SK-N-SH (cell line): ENCODE measurements at regions not wholly inside any gene's neighbourhood (a gene's known extent, or its start where the extent isn't known, plus 50 kb on each side); places are given as distances from the start of the nearest gene placed in this dataset.

Experiments
- CTCF ChIA-PET: fragments of 300-600, 350-600 bp; formaldehyde crosslinking; extraction: SDS; loops from one replicate; lab custom pipeline; 2021; lab: Yijun Ruan, JAX
- POLR2A ChIA-PET: fragments of 350-600 bp; sonication (Branson Sonifier 250); formaldehyde crosslinking; extraction: SDS; loops from one replicate; lab custom pipeline; 2020; ENCODE audit warnings: antibody characterized with exemption, inconsistent platforms; lab: Yijun Ruan, JAX
- DNase-seq: peaks from one replicate; pipeline ENCODE4 v3.0.0; 2012
- H2AFZ ChIP-seq: fragments of 200-600 bp; sonication (generic); 2 replicates; pipeline ENCODE4 v1.8.1; 2016; ENCODE audit warnings: antibody characterized with exemption, mild to moderate bottlenecking, low read depth
- H3F3A ChIP-seq: fragments of 200-600 bp; sonication (generic); replicated peaks from 2 replicates; pipeline ENCODE3; 2016; ENCODE audit warnings: antibody characterized with exemption, mild to moderate bottlenecking; ENCODE audit not compliant: insufficient read depth
- H3K27ac ChIP-seq, 2 experiments: fragments of 200-500 bp in 1 of 2; fragments of 200-600 bp in 1 of 2; sonication (Bioruptor generic) in 1 of 2; sonication (generic), shearing (Covaris generic) in 1 of 2; 2 replicates each; pipeline versions ENCODE4 v1.5.1 to v1.6.1; 2014 to 2016; ENCODE audit warnings: low read depth in 2 of 2, inconsistent platforms in 1 of 2, low read length in 1 of 2, mild to moderate bottlenecking in 1 of 2, mixed read lengths in 1 of 2
- H3K27me3 ChIP-seq: fragments of 200-600 bp; sonication (generic), shearing (Covaris generic); 2 replicates; pipeline ENCODE4 v1.6.1; 2016; ENCODE audit warnings: mixed run types; ENCODE audit not compliant: insufficient read depth
- H3K36me3 ChIP-seq, 2 experiments: fragments of 200-500 bp in 1 of 2; fragments of 200-600 bp in 1 of 2; sonication (Bioruptor generic) in 1 of 2; sonication (generic) in 1 of 2; replicated peaks in 1 of 2; 2 replicates each; pipeline versions ENCODE3 to v1.5.1; 2014 to 2016; ENCODE audit warnings: low read length in 1 of 2, mild to moderate bottlenecking in 1 of 2; ENCODE audit not compliant: insufficient read depth in 2 of 2, control insufficient read depth in 1 of 2
- H3K4me1 ChIP-seq, 2 experiments: fragments of 200-500 bp in 1 of 2; fragments of 200-600 bp in 1 of 2; sonication (Bioruptor generic) in 1 of 2; sonication (generic), shearing (Covaris generic) in 1 of 2; 2 replicates each; pipeline versions ENCODE4 v1.5.1 to v1.6.1; 2014 to 2016; ENCODE audit warnings: low read depth in 1 of 2, low read length in 1 of 2, mixed run types in 1 of 2; ENCODE audit not compliant: insufficient read depth in 2 of 2, control insufficient read depth in 1 of 2
- H3K4me2 ChIP-seq: fragments of 200-600 bp; sonication (generic), shearing (Covaris generic); 2 replicates; pipeline ENCODE4 v1.6.1; 2017; ENCODE audit warnings: mixed run types
- H3K4me3 ChIP-seq, 2 experiments: fragments of 200-500 bp in 1 of 2; fragments of 200-600 bp in 1 of 2; sonication (Bioruptor generic) in 1 of 2; sonication (generic), shearing (Covaris generic) in 1 of 2; 2 replicates each; pipeline versions ENCODE4 v1.5.1 to v1.8.1; 2014 to 2016; ENCODE audit warnings: low read depth in 2 of 2, inconsistent platforms in 1 of 2, low read length in 1 of 2, mild to moderate bottlenecking in 1 of 2, mixed read lengths in 1 of 2, moderate library complexity in 1 of 2
- H3K79me2 ChIP-seq: fragments of 200-600 bp; sonication (generic); 2 replicates; pipeline ENCODE4 v1.8.1; 2017; ENCODE audit warnings: mild to moderate bottlenecking; ENCODE audit not compliant: insufficient read depth
- H3K9ac ChIP-seq: fragments of 200-600 bp; sonication (generic); 2 replicates; pipeline ENCODE4 v1.6.1; 2017; ENCODE audit warnings: mixed run types
- H3K9me2 ChIP-seq: fragments of 200-600 bp; sonication (generic); 2 replicates; pipeline ENCODE4 v1.6.1; 2017; ENCODE audit warnings: mixed run types
- H3K9me3 ChIP-seq: fragments of 200-600 bp; sonication (generic); 2 replicates; pipeline ENCODE4 v1.6.1; 2017; ENCODE audit warnings: mixed run types, mild to moderate bottlenecking, moderate library complexity
- H4K20me1 ChIP-seq: fragments of 200-600 bp; sonication (generic); 2 replicates; pipeline ENCODE4 v1.6.1; 2017; ENCODE audit warnings: mild to moderate bottlenecking, mixed run types; ENCODE audit not compliant: insufficient read depth
- CHD2 ChIP-seq: fragments of 150-350 bp; IDR thresholded peaks from 2 replicates; pipeline ENCODE4 v1.6.1; 2018; ENCODE audit warnings: low read length; ENCODE audit not compliant: partially characterized antibody
- ELF1 ChIP-seq: IDR thresholded peaks from 2 replicates; pipeline ENCODE4 v1.4.0; 2012
- EP300 ChIP-seq, 2 experiments: IDR thresholded peaks; 2 replicates each; pipeline versions ENCODE4 v1.4.0 to v1.6.1; 2012; ENCODE audit warnings: borderline replicate concordance in 1 of 2, low read depth in 1 of 2, low read length in 1 of 2
- EZH2phosphoT487 ChIP-seq: fragments of 200-600 bp; sonication (generic); IDR thresholded peaks from 2 replicates; pipeline ENCODE4 v1.6.1; 2017; ENCODE audit warnings: low read depth, mixed run types, mild to moderate bottlenecking, antibody characterized with exemption, moderate library complexity, borderline replicate concordance
- FOSL2 ChIP-seq: IDR thresholded peaks from 2 replicates; pipeline ENCODE4 v1.4.0; 2012; ENCODE audit warnings: low read depth, mild to moderate bottlenecking, moderate library complexity, borderline replicate concordance
- GABPA ChIP-seq: IDR thresholded peaks from 2 replicates; pipeline ENCODE4 v1.4.0; 2012; ENCODE audit warnings: low read depth, mild to moderate bottlenecking
- GATA2 ChIP-seq: sonication (generic); formaldehyde crosslinking; IDR thresholded peaks from 2 replicates; pipeline ENCODE4 v1.5.0; 2020; ENCODE audit warnings: mild to moderate bottlenecking, missing genetic modification reagents
- JUND ChIP-seq: IDR thresholded peaks from 2 replicates; pipeline ENCODE4 v1.4.0; 2012
- MXI1 ChIP-seq: IDR thresholded peaks from 2 replicates; pipeline ENCODE4 v1.6.1; 2012; ENCODE audit warnings: mild to moderate bottlenecking, low read depth, low read length, improper control_type of control experiment
- POLR2AphosphoS5 ChIP-seq: IDR thresholded peaks from 2 replicates; pipeline ENCODE4 v1.6.1; 2012; ENCODE audit warnings: low read depth, low read length
- RAD21 ChIP-seq: IDR thresholded peaks from 2 replicates; pipeline ENCODE4 v1.6.1; 2012; ENCODE audit warnings: mild to moderate bottlenecking, low read length
- RXRA ChIP-seq: IDR thresholded peaks from 2 replicates; pipeline ENCODE4 v1.4.0; 2012; ENCODE audit warnings: low read depth, mild to moderate bottlenecking, borderline replicate concordance
- SIN3A ChIP-seq: IDR thresholded peaks from 2 replicates; pipeline ENCODE4 v1.6.1; 2012; ENCODE audit warnings: low read depth, mild to moderate bottlenecking, low read length, moderate library complexity, borderline replicate concordance
- TCF12 ChIP-seq: IDR thresholded peaks from 2 replicates; pipeline ENCODE4 v1.4.0; 2012
- TEAD4 ChIP-seq: IDR thresholded peaks from 2 replicates; pipeline ENCODE4 v1.4.0; 2012; ENCODE audit warnings: mild to moderate bottlenecking, borderline replicate concordance; ENCODE audit not compliant: insufficient read depth
- WGBS: methylation state at CpG from one replicate; pipeline ENCODE4 v1.1.6; 2017; ENCODE audit warnings: low lambda C conversion rate; 5-methylcytosine and 5-hydroxymethylcytosine counted together
- TF ChIP-seq, protein P1 (sequence below): IDR thresholded peaks from 2 replicates; pipeline ENCODE4 v1.4.0; 2012; ENCODE audit warnings: low read depth
- TF ChIP-seq, protein P2 (sequence below): fragments of 150-350 bp; IDR thresholded peaks from 2 replicates; pipeline ENCODE4 v1.6.1; 2017; ENCODE audit warnings: antibody characterized with exemption, low read length, low read depth, borderline replicate concordance
- TF ChIP-seq, protein P3 (sequence below): fragments of 200-600 bp; sonication (generic); IDR thresholded peaks from 2 replicates; pipeline ENCODE4 v1.6.1; 2017; ENCODE audit warnings: antibody characterized with exemption, mild to moderate bottlenecking, moderate library complexity
- TF ChIP-seq, protein P4 (sequence below): IDR thresholded peaks from 2 replicates; pipeline ENCODE4; 2012
- TF ChIP-seq, protein P5 (sequence below): IDR thresholded peaks from 2 replicates; pipeline ENCODE4 v1.6.1; 2012; ENCODE audit warnings: mild to moderate bottlenecking, low read depth, low read length, moderate library complexity

DNA sequence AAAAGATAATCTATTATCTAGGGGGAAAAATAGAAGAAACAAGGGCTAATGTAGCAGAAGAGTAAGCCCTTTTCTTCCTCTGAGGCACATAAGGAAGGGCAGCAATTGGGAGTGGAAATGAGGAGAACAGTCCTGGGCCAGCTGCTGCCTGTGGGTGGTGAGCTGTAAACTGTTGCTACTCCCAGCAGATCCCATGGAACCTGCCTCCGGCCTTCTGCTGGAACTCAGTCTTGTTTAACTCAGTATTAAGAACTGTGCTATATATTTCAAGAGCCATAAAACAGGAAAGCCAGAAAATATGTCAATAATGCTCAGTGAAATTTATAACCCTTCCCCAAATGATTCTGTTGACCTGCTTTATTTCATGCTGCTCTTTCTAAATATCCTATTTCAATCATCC, 464.2 kb downstream of the COL12A1 start:
- Histone ChIP-seq H4K20me1 (no peaks in the 10 kb centered on the region), H3K9me2 (no peaks in the 10 kb centered on the region), H3K4me2 (no peak overlapping the region), H3F3A (no peaks in the 10 kb centered on the region), H2AFZ (no peak overlapping the region), H3K27ac (no peak overlapping the region), H3K9me3 (no peaks in the 10 kb centered on the region), H3K4me1 (no peaks in the 10 kb centered on the region), H3K36me3 (peaks cover 0 to 3% of the 10 kb centered on the region in 2 experiments), H3K4me3 (no peak overlapping the region), H3K9ac (no peak overlapping the region), H3K27me3 (no peaks in the 10 kb centered on the region), H3K79me2 (no peaks in the 10 kb centered on the region)
- TF ChIP-seq SIN3A (no peak), JUND (no peak)
- no peak for DNase-seq
- ChIA-PET CTCF (no interaction called here), POLR2A (no interaction called here)
- 7% methylated on average over 1 of the region's 1 CpG for WGBS

DNA sequence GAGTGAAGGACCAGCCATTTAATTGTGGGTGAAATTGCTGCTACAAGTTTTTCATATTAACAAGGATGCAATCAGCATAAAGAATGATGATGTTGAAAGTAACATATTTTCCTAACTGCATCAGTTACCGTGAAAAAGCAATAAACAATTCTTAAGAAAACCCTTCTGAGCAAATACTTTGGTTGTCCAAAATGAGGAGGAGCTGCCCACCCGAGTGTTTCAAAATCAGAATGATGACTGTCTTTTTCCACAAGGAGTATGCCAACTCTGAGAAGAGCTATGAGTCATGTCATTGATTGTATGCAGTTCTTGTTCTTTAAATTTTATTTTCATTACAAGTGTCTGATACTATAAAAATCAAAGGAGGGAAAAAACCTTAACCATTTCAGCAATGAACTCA, 470.5 kb downstream of the COL12A1 start:
- Histone ChIP-seq H3K36me3 (peaks cover 0 to 3% of the 10 kb centered on the region in 2 experiments), H3K27ac (no peak overlapping the region), H3K9ac (no peak overlapping the region), H3K27me3 (no peaks in the 10 kb centered on the region; the same call in 1 of the 2 replicates), H2AFZ (no peak overlapping the region), H4K20me1 (no peaks in the 10 kb centered on the region), H3K79me2 (no peaks in the 10 kb centered on the region), H3K4me3 (no peak overlapping the region), H3F3A (no peaks in the 10 kb centered on the region), H3K4me1 (no peaks in the 10 kb centered on the region), H3K4me2 (no peak overlapping the region), H3K9me3 (no peaks in the 10 kb centered on the region), H3K9me2 (no peaks in the 10 kb centered on the region)
- ChIA-PET CTCF (no interaction called here), POLR2A (no interaction called here)
- DNase-seq = no peak
- 2% methylated on average over 2 of the region's 2 CpGs for WGBS
- TF ChIP-seq, protein P1, sequence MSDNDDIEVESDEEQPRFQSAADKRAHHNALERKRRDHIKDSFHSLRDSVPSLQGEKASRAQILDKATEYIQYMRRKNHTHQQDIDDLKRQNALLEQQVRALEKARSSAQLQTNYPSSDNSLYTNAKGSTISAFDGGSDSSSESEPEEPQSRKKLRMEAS = no peak
- no peak for TF ChIP-seq FOSL2
- TF ChIP-seq, protein P2, sequence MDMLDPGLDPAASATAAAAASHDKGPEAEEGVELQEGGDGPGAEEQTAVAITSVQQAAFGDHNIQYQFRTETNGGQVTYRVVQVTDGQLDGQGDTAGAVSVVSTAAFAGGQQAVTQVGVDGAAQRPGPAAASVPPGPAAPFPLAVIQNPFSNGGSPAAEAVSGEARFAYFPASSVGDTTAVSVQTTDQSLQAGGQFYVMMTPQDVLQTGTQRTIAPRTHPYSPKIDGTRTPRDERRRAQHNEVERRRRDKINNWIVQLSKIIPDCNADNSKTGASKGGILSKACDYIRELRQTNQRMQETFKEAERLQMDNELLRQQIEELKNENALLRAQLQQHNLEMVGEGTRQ = no peak
- TF ChIP-seq TCF12 = no peak
- TF ChIP-seq RAD21 = no peak
- TF ChIP-seq CHD2 = no peak
- no peak for TF ChIP-seq GABPA
- no peak for TF ChIP-seq POLR2AphosphoS5
- no peak for TF ChIP-seq JUND
- TF ChIP-seq RXRA = no peak
- no peak for TF ChIP-seq GATA2 (CRISPR knock-in tag)
- TF ChIP-seq, protein P3, sequence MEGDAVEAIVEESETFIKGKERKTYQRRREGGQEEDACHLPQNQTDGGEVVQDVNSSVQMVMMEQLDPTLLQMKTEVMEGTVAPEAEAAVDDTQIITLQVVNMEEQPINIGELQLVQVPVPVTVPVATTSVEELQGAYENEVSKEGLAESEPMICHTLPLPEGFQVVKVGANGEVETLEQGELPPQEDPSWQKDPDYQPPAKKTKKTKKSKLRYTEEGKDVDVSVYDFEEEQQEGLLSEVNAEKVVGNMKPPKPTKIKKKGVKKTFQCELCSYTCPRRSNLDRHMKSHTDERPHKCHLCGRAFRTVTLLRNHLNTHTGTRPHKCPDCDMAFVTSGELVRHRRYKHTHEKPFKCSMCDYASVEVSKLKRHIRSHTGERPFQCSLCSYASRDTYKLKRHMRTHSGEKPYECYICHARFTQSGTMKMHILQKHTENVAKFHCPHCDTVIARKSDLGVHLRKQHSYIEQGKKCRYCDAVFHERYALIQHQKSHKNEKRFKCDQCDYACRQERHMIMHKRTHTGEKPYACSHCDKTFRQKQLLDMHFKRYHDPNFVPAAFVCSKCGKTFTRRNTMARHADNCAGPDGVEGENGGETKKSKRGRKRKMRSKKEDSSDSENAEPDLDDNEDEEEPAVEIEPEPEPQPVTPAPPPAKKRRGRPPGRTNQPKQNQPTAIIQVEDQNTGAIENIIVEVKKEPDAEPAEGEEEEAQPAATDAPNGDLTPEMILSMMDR = no peak
- TF ChIP-seq MXI1 = no peak
- TF ChIP-seq, protein P4, sequence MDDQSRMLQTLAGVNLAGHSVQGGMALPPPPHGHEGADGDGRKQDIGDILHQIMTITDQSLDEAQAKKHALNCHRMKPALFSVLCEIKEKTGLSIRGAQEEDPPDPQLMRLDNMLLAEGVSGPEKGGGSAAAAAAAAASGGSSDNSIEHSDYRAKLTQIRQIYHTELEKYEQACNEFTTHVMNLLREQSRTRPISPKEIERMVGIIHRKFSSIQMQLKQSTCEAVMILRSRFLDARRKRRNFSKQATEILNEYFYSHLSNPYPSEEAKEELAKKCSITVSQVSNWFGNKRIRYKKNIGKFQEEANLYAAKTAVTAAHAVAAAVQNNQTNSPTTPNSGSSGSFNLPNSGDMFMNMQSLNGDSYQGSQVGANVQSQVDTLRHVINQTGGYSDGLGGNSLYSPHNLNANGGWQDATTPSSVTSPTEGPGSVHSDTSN = no peak
- TF ChIP-seq, protein P5, sequence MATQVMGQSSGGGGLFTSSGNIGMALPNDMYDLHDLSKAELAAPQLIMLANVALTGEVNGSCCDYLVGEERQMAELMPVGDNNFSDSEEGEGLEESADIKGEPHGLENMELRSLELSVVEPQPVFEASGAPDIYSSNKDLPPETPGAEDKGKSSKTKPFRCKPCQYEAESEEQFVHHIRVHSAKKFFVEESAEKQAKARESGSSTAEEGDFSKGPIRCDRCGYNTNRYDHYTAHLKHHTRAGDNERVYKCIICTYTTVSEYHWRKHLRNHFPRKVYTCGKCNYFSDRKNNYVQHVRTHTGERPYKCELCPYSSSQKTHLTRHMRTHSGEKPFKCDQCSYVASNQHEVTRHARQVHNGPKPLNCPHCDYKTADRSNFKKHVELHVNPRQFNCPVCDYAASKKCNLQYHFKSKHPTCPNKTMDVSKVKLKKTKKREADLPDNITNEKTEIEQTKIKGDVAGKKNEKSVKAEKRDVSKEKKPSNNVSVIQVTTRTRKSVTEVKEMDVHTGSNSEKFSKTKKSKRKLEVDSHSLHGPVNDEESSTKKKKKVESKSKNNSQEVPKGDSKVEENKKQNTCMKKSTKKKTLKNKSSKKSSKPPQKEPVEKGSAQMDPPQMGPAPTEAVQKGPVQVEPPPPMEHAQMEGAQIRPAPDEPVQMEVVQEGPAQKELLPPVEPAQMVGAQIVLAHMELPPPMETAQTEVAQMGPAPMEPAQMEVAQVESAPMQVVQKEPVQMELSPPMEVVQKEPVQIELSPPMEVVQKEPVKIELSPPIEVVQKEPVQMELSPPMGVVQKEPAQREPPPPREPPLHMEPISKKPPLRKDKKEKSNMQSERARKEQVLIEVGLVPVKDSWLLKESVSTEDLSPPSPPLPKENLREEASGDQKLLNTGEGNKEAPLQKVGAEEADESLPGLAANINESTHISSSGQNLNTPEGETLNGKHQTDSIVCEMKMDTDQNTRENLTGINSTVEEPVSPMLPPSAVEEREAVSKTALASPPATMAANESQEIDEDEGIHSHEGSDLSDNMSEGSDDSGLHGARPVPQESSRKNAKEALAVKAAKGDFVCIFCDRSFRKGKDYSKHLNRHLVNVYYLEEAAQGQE = no peak
- no peak for TF ChIP-seq ELF1
- no peak for TF ChIP-seq TEAD4
- TF ChIP-seq EZH2phosphoT487 = no peak
- no peak for TF ChIP-seq SIN3A
- TF ChIP-seq EP300 (IDR thresholded peaks at IDR 0.05; ENCODE audit: borderline replicate concordance in 1 of 2, low read depth in 1 of 2, low read length in 1 of 2) = no peak
